Vagina (tissue), 2 donors: ENCODE measurements at regions not wholly inside any gene's neighbourhood (a gene's known extent, or its start where the extent isn't known, plus 50 kb on each side); places are given as distances from the start of the nearest gene placed in this dataset.

Experiments
- POLR2A ChIP-seq, 2 donors: fragments of 450-650 bp; IDR thresholded peaks; one replicate each; pipeline ENCODE4 v1.6.1; 2017; ENCODE audit warnings: antibody characterized with exemption in 2 of 2, mild to moderate bottlenecking in 2 of 2, moderate library complexity in 2 of 2
- POLR2AphosphoS5 ChIP-seq, 2 donors: sonication (generic); formaldehyde crosslinking; IDR thresholded peaks; one replicate each; pipeline ENCODE4 v1.9.0; 2017; ENCODE audit warnings: antibody characterized with exemption in 2 of 2, mild to moderate bottlenecking in 2 of 2, low read depth in 1 of 2; ENCODE audit not compliant: insufficient read depth in 1 of 2

GRCh38 chr2:195168369-195168768 is 488.7 kb upstream of the SLC39A10 start:
- TF ChIP-seq POLR2AphosphoS5 (IDR thresholded peaks at IDR 0.05; ENCODE audit: insufficient read depth in 1 of 2, low read depth in 1 of 2) = no peak
- TF ChIP-seq POLR2A (IDR thresholded peaks at IDR 0.05) = no peak
